Stimulated activated CD8-positive, alpha-beta memory T cell treated with anti-CD3 and anti-CD28 coated beads, Interleukin-7, amount 100 ng/mL, for 4 hours (primary cell): ENCODE measurements at regions not wholly inside any gene's neighbourhood (a gene's known extent, or its start where the extent isn't known, plus 50 kb on each side); places are given as distances from the start of the nearest gene placed in this dataset.

Source experiments
- DNase-seq, 2 donors: peaks; one replicate each; pipeline ENCODE4 v3.0.0-alpha.2; 2020; ENCODE audit warnings: low read depth in 2 of 2

DNA sequence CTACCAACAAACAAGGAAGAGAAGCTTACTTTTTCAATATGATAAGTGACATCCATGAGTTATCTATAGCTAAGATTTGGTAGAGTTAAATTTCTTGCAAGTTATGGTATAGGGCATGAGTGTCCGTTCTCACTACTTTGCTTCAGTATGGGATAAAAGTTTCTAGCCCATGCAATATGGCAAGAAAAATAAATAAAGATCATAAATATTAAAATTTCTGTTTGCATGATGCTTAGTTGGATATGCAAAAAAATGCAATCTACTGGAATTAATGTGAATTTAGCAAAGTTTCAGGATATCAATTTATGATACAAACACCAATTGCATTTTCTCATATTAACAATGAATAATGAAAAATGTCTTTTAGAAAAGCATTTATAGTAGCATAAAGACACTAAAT, 148.7 kb upstream of the ADARB2 start:
- DNase-seq = no peak

DNA sequence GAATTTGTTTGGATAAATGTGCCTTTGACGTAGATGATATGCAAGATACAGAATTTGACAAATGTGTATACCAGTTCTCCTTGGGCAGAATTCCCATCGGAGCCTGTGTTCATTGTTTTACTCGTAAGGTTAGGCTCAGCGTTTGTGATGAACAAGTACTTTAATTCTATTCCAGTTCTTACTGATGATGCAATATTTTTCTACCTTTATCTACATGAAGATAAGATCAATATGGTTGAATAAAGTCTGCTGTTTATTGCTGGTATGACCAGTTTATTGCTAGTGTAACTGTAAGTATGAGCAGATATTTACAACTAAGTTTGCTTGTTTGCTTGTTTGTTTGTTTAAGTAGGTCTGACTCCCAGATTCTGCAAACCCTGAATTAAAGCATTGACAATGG, 145.4 kb upstream of the ADARB2 start:
- DNase-seq = no peak

DNA sequence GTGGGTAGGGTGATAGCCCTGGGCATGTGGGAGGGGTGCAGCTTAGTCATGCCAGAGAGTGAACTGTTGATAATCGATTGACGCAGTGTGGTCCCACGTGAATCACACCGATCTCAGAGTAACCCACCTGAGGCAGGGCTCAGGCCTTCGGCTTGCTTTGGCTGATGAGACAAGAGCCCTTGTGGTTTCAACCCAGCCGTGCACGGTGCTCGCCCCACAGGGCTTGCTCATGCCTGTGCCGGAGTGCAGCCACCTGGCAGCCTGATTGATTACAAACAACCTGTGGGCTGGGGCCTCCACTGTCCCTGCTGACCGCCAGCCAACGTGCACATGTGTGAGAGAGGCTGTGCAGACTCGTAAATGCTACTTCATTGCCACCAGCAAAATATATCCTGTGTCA, 144.9 kb upstream of the ADARB2 start:
- no peak for DNase-seq

DNA sequence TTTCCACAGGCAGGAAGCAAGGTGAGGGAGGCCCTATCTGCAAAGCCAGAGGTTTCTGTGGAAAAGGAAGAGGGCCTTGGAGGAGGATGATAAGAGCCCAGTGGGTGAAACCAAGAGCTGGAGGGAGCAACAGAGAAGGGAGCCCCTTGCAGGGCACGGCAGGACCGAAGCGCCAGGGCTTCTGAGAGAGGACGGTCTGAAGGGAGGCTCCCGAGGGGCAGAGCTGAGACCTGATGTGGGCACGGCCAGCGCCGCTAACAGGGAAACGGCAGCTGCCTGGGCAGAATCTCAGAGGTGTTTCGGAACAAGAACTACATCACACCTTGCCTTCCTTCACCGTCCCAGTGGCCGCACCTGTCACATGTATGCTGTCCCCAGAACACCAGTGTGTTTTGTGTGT, 144.3 kb upstream of the ADARB2 start:
- DNase-seq = no peak

DNA sequence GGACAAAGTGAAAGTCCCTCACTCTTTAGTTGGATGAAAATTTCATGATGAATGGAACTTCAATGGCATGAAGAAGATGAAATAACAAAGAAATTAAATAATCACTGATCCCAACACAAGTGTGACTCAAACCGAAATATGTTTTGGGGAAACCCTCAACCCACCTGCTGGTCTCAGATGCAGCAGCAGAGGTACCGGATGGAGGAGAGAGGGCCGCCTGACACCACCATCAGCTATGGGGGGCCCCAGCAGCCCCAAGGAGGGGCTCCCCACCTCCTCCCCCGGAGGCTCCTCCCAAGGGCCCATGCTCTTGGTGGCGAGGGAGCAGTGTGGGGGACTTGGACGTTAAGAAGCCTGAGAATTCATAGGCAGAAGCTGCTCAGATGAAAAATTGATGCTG, 137.2 kb upstream of the ADARB2 start:
- DNase-seq = no peak

DNA sequence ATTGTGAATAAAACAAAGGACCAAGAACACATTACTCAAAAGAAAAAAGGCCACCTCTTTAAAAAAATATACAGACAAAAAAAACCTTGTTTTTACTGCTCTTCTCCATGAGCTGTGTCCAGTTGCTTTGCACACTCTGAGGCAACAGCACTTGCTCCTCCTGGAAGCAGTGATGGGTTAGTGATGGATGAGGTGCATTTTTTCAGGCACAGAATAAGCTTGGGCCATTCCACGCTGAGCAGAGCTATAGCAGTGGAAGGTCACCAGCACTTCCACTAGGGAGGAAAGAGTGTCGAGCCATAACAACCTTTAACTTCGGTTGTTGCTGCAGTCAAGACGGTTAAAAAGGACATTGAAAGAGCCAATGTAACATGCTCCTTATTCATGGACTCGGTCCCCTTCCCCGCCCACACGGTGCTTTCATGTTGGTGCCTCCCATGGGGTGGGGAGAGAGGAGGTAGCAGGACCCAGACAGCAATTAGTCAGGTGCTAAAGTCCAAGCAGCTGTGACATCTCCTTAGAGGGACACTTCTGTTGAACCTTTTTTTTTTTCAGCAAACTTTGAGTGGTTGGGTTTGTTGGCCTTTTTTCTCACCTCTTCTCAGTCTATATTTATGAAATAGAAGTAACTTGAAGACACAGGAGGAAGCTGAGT, 136.5 kb upstream of the ADARB2 start:
- DNase-seq = no peak

DNA sequence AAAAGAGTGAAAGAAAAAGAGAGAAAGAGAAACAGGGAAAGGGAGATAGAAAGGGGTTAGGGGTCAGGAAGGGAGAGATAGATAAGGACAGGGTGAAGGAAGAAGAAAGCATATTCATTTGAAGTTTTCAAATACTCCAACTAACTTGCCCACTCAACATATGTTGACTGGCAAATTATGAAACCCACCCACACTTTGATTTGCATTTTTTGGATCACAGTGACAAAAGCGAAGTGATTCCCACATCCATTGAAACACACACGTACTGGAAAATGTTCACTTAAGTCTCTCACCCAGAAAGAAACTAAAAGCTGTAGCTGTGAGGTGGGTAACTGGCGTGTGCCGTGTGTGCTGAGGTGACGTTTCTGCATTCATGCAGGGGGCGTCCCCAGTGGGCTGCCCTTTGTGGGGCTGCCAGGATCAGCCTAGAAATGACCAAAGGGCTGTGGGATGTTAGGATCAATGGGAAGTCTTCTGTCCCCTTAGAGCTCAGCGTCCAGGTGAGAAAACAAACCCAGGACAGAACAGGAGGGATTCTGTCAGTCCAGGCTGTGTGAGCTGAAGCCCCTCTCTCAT, 134.9 kb upstream of the ADARB2 start:
- DNase-seq = no peak

DNA sequence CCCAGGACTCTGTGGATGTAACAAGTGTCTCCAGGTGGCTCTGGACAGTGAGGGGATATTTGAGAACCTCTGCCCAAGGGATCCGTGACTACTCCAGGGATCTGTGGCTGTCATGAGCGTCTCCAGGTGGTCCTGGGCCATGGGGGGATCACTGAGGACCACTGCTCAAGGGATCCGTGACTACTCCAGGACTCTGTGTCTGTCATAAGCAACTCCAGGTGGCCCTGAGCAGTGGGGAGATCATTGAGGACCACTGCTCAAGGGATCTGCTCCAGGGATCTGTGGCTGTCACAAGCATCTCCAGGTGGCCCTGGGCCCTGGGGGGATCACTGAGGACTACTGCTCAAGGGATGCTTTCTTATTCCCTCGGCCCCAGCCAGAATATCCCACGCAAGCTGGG, 133.2 kb upstream of the ADARB2 start:
- no peak for DNase-seq

DNA sequence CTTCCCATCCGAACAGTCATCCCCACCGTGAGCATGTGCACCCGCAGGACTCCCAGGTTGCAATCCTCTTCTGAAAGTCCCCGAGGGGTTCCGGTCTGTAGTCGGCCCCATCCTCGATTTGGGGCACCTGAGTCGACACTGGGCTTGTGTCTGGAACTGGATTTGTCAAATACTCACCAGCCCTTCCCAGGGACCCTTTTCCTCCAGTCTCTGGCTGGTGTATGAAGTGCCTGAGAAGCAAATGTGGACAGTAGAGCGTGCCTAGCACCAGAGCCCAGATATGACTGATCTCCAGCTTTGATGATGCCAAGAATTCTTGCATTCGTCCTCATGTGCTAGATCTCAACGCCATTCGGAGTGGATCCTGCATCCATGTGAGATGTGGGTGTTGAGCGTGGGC, 132.5 kb upstream of the ADARB2 start:
- no peak for DNase-seq

DNA sequence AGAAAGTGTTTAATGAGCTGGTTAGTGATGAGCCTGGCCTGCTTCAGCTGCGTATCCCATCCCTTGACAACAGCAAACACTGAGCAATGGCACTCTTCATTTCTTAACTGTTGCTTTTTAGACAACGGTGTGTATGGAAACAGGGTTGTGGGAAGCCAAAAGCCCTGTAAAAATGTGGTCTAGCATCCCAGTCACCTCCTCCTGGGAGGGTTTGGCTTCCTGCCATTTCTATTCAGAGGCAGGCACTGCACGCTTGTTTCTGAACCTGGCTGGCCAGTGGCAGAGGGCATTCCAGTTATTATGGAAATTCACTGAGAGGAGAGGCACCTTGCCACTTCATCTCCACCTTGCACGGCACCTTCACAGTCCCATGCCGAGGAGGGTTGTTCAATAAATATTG, 123.0 kb upstream of the ADARB2 start:
- no peak for DNase-seq

DNA sequence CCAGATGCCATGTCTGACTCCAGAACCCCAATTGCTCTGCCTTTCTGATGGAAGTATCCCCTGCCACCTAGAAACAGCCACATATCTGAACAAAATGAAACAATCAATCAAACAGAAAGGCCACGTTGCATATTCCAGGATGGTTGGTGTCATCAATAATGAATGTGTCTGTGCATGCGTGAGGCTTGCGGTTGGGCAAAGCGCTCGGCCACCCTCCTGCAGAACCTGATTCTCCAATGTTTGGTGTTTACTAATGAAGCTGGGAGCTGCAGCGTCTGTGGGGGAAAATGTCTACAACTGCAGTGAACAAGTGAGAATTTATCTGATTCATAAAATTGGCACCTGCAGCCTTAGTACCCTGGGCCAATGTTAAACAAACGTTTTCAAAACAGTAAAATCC, 121.2 kb upstream of the ADARB2 start:
- DNase-seq = no peak

DNA sequence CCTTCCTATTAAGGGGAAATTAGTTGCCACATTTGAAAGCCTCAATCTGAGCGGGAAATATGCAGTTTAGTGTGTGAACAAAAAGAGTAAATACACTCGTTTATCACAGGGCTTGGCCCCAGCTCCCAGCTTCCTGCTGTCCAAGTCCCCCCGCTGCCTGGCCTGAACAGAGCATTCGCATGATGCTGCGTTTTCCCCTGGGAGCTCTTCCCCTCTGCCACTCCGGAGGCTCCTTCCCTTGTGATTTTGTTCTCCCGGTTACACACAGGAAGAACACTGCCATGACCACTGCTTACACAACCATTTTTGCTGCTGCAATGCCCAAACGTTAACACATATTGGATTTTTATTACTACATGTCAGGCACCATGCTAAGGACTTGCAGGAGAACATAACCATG, 120.7 kb upstream of the ADARB2 start:
- DNase-seq = no peak

DNA sequence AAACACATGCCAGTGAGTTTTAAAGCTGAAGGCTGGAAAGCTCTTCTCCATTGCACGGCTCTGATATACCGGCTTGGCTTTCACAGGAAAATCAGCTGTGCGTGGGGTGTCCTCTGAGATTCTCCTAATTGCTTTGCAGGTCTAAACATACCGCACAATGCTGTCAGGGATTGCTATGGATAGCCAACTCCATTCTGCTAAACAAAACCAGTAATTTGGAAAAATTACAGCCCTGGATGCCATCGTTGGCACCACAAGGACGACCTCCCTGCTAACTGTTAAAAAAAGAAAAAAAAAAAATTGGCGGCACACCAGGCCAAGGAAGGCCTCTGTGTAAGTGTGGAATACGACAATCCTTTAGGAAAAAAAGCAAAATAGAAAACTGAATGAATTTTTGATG, 118.6 kb upstream of the ADARB2 start:
- no peak for DNase-seq

DNA sequence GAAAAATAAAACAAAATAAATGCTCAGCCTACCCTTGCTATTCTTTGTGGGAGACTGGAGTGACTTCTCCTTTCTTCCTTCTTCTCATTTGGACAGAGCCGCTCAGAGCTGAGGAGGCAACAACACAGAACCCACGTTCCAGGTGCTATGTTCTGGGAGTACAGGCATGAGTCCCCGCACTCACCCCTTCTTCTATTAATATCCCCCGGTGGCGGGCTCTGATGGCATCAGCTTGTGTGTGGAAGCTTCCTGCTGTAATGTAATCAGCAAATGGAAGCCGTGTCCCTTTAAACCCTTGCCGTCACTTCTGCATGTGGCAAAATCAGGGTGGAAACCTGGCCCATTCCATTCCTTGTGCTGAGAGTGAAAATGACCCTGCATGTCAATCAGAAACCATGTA, 116.9 kb upstream of the ADARB2 start:
- DNase-seq = no peak

DNA sequence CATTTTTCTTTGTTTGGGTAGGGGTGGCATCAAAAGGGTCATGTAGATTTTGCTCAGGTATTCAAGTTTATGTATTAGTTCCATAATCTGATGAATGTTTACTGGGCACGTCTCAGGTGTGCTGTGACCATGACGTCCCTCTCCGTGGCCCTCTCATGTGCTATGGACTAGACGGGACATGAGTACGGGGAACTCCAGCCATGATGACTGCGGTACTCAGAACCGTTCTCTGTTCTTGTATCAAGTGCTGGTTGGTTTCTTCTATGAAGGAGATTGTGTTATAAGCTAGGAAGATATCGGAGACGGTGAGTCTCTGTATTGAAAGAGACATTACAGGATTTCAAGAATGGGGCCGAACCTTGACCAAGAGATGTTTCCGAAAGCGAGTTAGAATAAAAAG, 116.5 kb upstream of the ADARB2 start:
- no peak for DNase-seq

DNA sequence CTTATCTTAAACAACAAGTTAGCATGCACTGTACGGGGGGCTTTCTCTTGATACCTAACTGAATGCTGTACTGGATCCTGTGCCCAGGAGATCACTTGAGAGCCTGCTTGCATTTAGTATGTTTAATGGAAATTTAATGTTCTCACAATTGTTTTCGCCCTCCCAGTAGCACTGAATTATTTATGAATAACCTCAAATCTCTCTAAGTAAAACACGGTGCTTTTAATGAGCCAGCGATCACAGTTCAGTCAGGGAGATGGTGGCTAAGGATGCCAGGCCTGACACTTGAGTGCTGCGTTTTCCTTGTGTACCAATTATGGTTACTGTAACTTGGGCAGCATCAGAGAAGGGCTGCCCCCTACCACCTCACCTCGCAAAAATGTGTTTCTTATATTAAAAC, 115.5 kb upstream of the ADARB2 start:
- no peak for DNase-seq

DNA sequence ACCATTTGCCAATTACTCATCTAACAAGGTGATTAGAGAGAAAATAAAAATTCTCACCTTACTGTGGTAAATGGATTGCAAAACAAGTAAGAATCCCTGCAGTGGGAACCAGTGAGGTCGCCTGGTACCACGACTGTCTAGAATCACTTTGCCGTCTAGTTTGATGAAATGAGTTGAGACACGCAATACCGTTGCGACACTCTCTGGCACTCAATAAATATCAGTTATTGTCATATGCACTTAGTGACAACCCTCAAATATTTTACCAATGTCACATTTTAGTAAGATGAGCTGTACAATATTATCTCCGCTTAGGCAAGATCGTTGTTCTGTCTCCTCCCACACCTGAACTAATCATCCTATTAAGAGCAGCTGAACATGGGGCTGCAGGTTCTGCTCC, 114.4 kb upstream of the ADARB2 start:
- DNase-seq = no peak

DNA sequence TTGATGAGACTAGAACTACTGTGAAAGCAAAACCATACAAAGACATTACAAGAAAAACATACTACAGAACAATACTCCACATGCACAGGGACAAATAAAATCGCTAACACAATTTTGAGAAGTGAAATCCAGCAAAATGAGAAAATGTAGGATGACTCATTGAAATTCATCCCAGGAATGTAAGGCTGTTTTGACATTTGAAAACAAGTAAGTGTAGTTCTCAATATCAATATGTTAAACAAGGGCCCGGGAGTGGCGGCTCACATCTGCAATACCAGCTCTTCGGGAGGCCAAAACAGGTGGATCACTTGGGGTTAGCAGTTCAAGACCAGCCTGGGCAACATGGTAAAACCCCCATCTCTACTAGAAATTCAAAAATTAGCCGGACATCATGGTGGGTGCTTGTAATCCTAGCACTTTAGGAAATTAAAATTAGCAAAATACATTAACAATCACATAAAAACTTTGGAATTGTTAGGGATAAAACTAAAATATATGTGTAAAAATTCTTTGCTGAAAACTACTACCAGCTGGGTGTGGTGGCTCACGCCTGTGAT, 113.7 kb upstream of the ADARB2 start:
- no peak for DNase-seq

DNA sequence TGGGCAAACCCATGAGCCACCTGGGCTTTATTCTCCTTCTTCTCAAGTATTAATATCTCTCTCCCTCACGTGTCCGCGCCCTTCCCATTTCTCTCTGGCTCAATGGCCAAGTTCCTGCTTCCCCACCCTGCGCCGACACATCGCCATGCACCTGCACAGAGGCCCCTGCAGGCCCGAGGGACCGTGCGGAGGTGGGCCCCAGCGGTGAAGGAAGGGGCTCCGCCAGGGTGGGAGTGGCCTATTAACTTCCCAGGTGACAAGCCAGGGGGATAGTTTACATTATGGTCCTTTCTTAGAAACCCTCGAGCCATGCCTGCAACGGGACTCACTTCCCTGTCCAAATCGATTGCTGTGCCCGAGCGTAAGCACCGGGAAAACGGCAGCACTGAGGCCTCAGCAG, 110.0 kb upstream of the ADARB2 start:
- no peak for DNase-seq

DNA sequence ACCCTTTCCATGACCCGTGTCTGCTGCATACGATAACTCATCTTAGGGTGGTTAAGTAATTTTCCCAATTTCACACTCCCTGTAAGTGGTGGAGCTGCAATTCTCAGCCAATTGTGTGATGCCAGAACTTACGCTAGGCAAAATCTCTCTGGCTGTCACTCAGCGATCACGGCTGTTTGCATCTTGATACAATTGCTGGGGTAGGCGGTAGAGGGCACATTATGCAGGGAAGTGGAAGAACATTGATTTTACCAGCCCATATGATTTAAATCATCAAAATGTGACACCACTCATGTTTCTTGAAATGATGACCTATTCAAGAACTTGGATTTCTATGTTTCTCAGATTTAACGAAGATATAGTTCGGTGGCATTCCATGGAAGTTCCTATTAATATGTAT, 108.7 kb upstream of the ADARB2 start:
- DNase-seq = no peak

DNA sequence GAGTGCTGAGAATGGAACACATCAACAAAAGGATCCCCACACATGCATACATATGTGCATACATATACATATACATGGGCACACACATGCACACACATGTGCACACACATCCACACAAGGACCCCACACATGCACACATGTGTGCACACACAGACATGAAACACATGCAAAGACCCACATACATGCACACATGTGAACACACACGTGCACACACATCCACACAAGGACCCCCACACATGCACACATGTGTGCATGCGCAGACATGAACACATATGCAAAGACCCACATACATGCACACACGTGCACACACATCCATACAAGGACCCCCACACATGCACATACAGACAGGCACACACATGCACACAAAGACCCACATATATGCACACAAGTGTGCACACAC, 104.4 kb upstream of the ADARB2 start:
- no peak for DNase-seq

DNA sequence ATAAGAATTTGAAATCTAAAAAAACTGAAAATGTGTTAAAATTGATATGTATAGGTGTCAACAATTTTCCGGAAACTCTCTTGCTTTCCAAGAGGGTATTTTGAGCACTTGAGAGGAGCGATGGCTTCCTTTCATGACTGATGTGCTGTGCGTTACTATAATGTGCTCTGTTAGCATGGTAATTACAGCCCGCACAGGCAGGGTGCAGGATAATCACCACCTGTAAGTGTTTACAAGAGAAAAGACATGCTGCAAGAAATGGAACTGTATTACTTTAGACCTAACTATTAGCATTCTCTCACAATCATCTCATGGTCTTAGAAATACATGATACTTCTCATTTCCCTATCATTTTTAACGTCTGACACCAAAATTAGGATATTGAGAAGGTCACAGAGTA, 92.4 kb upstream of the ADARB2 start:
- no peak for DNase-seq

DNA sequence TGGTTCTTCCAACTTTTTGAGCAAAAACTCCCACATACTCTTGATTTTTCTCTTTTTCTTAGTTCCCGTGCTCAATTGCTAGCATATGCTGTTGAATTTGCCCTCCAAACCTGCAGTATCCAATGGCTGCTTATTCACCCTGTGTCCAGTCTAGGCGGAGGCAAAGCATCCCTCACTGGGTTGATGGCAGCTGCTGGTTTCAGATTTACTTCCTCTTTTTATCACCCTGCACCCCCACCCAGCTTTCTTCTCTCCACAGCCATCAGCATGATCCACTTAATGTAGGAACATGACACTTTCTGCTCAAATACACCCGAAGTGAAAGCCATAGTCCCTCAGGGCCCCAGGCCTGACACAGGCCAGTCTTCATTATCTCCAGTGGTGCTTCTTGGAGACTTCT, 87.6 kb upstream of the ADARB2 start:
- no peak for DNase-seq

DNA sequence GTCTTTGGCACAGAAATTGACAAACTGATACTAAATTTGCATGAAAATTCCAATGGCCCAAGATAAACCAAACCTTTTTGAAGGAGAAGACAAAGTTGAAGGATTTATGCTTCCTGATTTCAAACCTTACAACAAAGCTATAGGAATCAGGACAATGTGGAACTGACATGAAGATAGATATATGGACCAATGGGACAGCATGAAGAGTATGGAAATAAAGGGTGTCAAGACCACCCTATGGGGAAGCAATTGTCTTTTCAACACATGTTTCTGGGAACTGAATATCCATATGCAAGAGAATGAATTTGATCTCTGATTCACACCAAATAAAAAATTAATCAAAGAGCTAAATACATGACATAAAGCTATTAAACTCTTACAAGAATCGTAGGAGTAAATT, 77.2 kb upstream of the ADARB2 start:
- no peak for DNase-seq
